AG08395 (cell line): ENCODE measurements at regions not wholly inside any gene's neighbourhood (a gene's known extent, or its start where the extent isn't known, plus 50 kb on each side); places are given as distances from the start of the nearest gene placed in this dataset.

Experiments
- DNase-seq: peaks from one replicate; pipeline ENCODE4 v3.0.0; 2012; ENCODE audit warnings: mixed read lengths, low spot score

DNA sequence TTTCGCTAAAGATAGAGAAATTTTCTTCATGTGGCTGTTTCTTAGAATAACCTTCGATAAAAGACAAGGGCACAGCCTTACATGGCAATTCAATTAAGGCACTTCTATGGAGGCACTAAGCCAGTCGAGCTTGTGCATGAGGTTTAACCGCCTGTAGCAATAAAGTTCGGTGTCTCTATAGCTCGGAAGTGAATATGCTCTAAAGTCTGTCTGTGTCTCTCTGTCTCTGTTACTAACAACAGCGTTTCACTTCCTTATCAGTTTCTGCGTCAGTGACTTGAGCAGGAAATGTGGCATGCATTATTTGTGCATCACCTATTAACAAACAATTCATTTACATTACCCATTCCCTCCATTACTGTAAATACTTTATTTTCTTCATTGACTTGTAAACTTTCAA lies 365.1 kb upstream of the NETO1 start:
- DNase-seq, result no peak

DNA sequence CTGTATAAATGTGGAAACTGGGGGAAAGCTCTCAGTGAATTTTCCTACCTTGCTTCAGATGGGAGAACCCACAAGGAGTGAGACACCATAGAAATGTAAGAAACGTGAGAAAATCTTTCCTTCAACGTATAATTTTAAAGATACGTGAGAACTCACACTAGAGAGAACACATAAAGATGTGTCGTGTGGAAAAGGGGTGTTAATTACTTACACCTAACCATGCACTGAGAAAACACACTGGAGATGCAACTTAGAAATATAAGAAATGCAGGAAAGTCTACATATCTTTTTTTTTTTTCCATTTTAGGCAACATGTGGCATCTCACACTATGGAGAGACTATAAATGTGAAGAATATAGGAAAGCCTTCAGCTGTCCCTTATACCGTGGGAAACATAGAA lies 352.9 kb upstream of the NETO1 start:
- DNase-seq, result no peak

GRCh38 chr18:73218293-73218692 lies 350.5 kb upstream of the NETO1 start:
- DNase-seq, result no peak

GRCh38 chr18:73214970-73215369 lies 347.2 kb upstream of the NETO1 start:
- no peak for DNase-seq

DNA sequence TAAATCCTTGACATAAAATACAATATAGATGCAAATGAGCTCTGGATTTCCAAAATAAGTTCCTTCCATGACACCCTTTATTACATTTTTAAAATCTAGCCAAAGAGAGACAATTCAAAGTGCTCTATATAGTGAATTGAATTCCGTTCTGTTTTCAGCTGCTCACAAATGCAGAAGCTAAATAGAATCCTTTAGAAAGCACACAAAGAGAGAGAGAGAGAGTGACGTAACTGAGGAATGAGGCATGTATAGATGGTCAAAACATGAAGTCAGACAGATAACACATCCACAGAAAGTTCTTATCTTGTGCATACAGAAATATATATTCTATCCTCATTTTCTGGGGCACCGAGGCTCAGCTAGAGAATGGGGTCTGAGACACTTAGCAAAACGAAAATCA lies 344.7 kb upstream of the NETO1 start:
- no peak for DNase-seq

DNA sequence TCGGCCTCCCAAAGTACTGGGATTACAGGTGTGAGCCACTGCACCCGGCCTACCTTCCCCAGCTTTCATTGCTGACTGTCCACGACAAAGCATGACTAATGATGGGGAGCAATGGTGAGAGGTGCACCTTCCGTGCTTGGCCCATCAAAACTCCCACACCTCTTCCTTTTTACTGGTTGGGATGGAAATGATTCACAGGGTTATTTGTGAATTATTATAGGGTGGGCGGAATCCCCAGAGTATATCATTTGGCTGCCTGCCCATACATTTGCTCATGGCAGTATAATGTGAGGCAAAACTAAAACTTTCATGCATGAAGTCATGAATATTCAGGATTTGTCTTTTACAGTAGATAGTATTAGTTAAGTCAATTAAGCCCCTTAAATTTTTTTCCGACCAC lies 334.2 kb upstream of the NETO1 start:
- DNase-seq, result no peak

DNA sequence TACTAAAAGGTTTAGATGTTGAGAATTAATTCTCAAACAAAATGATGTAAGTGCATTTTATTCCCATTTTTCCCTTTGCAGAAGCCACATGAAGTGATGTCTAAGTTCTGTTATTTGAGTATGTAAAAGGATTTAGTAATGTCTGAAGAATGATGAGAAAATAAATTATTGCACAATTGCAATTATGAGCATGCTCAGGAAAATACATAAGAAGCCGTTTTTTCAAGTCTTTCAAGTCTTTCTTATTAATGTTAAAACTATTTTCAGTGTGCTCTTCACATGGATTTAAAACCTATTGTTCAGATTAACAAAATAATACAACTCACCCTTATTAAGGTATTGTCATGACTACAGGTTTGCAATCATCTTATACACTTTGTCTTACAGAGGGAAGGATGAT lies 331.4 kb upstream of the NETO1 start:
- no peak for DNase-seq

- DNase-seq, result no peak
Observed at GRCh38 chr18:73189718-73190117, 321.9 kb upstream of the NETO1 start.

GRCh38 chr18:73168236-73168635 lies 300.4 kb upstream of the NETO1 start:
- DNase-seq, result no peak

GRCh38 chr18:73164430-73164829 lies 296.6 kb upstream of the NETO1 start:
- no peak for DNase-seq

GRCh38 chr18:73163236-73163635 lies 295.4 kb upstream of the NETO1 start:
- DNase-seq, result no peak

DNA sequence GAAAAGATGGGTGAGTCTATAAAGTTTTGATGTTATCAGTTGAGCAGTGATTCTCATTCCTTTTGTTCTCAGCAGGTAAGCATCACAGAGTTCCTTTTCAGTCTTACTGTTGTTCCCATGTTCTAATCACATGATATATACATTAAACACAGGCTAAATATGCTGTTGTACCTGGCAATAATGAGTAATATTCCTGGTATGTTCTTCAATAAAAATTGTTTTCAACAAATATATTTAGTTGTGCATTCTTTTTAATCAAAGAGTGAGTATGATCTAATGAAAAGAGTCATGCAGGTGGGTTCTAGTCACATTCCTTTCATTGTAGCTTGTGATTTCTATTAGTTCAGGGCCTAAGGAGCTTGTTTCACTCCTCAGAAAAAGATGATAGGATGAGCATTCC lies 288.3 kb upstream of the NETO1 start:
- no peak for DNase-seq

DNA sequence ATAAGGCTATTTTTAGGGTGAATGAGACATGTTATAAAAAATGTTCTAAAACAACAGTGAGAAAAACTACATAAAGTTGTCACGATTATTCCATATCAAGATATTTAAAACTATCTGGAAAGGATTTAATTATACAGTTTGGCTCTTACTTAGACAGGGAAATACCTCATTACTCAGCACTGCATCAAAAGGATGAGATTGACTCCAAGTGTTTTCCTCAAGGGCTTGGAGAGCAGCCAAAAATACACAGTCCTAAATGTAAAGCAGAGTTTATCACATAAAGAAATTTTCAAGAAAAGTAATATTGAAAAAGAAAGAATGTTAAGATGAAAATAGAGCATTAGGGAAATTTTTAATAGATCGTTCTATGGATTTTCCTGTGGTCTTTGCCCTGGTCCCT lies 285.5 kb upstream of the NETO1 start:
- no peak for DNase-seq

- DNase-seq, result no peak
Observed at GRCh38 chr18:73151086-73151485, 283.3 kb upstream of the NETO1 start.

- no peak for DNase-seq
Observed at GRCh38 chr18:73150199-73150598, 282.4 kb upstream of the NETO1 start.

DNA sequence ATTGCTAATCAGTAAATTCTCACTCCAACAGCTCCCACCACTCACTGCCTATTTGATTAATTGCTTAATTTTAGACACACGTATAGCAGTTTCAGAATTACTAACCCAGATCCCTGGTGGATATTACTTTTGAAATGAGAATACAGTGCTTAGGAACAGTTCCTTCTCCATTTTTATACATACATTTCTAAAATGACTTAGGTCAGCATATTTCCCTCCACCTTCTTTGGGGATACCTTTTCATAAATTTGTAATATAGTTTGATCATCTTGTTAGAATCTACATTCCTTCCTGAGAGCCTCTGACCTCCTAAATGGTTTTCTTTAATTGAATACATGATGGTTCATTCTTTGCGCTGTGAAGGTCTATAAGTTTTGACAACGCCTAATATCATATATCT lies 279.8 kb upstream of the NETO1 start:
- no peak for DNase-seq

GRCh38 chr18:73144030-73144429 lies 276.2 kb upstream of the NETO1 start:
- DNase-seq, result no peak

- no peak for DNase-seq
Observed at GRCh38 chr18:73136134-73136533, 268.3 kb upstream of the NETO1 start.

DNA sequence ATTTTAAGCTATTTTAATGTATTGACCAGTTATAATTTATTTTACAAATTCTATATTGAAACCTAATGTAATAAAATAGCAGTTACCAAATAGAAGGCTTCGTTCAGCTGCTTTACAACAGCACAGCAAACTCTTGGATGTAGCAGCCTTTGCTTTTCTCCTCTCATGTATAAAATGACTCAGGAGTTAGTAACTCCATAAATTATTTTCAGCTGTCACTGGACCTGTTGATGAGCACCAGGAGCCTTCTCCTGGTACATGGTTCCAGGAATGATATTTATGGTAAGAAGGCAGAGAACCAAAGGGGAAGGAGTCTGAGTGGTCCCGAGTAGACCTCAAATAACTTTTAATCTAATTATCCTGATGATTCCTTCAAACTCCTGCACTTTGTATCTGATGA lies 256.4 kb upstream of the NETO1 start:
- DNase-seq, result no peak

GRCh38 chr18:73121207-73121606 lies 253.4 kb upstream of the NETO1 start:
- DNase-seq, result no peak

- DNase-seq, result no peak
Observed at GRCh38 chr18:73120626-73121025, 252.8 kb upstream of the NETO1 start.

- DNase-seq, result no peak
Observed at GRCh38 chr18:73119574-73119973, 251.8 kb upstream of the NETO1 start.

DNA sequence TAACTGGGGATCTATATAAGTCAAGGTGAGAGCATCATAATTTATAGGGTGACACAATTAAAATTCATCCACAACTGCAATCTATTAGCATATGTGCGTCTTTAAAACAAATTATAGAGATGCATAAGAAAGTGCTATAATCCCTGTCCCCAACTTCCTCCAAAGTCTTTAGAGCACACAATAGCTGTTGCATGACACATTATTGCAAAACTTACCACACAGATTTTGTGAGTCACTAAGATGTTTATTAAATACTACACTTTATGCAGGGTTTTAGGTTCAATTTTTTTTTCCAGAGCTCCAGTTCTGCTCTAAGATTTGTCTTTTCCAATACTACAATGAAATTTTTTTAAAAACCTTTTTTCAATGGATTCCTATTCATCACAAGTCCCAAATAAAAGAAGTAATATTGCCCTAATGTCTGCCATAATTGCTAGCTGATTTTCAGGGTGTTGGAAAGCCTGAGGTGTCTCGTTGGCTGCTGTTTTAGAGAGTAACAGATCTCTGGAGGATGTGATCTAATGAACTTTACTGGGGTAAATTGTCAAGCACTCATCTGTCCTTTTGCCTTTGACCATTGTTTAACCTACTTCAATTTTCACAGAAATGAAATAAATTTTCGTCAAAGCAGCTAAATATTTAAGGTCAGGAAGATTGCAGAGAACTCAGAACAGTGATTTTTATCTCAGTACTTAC lies 250.5 kb upstream of the NETO1 start:
- DNase-seq, result no peak

DNA sequence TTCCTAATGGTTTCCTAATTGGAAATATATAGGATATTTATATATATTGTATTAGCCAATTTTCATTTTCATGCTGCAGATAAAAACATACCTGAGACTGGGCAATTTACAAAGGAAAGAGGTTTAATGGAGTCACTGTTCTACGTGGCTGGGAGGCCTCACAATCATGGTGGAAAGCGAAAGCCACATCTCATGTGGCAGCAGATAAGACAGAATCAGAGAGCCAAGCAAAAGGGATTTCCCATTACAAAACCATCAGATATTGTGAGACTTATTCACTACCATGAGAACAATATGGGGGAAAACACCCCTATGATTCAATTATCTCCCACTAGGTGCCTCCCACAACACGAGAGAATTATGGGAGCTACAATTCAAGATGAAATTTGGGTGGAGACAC lies 242.5 kb upstream of the NETO1 start:
- DNase-seq, result no peak

GRCh38 chr18:73101977-73102376 lies 234.2 kb upstream of the NETO1 start:
- no peak for DNase-seq
